ENCODE measurements at regions not wholly inside any gene's neighbourhood (a gene's known extent, or its start where the extent isn't known, plus 50 kb on each side); places are given as distances from the start of the nearest gene placed in this dataset.

DNA sequence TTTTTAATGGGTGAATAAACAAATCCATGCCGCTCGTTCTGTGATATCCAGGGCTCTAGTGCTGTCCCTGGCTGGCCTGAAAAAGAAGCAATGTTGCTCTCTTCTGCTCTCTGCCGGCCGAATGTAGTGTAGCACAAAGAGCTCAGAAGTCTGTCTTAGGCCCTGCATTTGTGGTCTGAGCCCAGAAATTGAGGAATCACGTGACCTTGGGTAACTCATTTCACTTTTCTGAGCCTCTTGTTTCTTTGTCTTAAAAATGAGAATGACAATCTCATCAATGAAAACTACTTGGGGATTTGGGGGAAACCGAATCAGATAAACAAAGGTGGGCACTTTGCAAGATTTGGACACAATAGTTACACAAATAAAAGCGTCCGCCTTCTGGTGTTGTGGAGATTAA lies 381.6 kb upstream of the ASIC2 start:
- no peak overlapping the region for H2AFZ ChIP-seq (ENCODE audit: low read length)
- DNase-seq (ENCODE audit: low spot score), result peak; percentile 41
- intact Hi-C loops (cut with micrococcal nuclease; ENCODE audit: unreplicated experiment), result no loop called here
- H3K4me3 ChIP-seq (replicated peaks in 1 of 3; ENCODE audit: insufficient read depth in 1 of 3, low read depth in 2 of 3, low read length in 3 of 3), result no peak overlapping the region
- FAIRE-seq, result peak; percentile 64
- BruUV-seq (replicated peaks), result no TSS peak
- TF ChIP-seq SMC3 (IDR thresholded peaks at IDR 0.05; ENCODE audit: low read length), result peak; percentile 20; the same call in 1 of the 2 replicates
- peak; percentile 82; the same call in 1 of the 2 replicates for TF ChIP-seq RAD51 (IDR thresholded peaks at IDR 0.05; ENCODE audit: borderline replicate concordance)
- TF ChIP-seq, protein P1, sequence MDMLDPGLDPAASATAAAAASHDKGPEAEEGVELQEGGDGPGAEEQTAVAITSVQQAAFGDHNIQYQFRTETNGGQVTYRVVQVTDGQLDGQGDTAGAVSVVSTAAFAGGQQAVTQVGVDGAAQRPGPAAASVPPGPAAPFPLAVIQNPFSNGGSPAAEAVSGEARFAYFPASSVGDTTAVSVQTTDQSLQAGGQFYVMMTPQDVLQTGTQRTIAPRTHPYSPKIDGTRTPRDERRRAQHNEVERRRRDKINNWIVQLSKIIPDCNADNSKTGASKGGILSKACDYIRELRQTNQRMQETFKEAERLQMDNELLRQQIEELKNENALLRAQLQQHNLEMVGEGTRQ (IDR thresholded peaks at IDR 0.05; ENCODE audit: low read depth, low read length), result peak; percentile 78
- TF ChIP-seq, protein P1 (CRISPR knock-in tag; IDR thresholded peaks at IDR 0.05; ENCODE audit: borderline replicate concordance), result no peak; the same call in 1 of the 2 replicates
- TF ChIP-seq, protein P2, sequence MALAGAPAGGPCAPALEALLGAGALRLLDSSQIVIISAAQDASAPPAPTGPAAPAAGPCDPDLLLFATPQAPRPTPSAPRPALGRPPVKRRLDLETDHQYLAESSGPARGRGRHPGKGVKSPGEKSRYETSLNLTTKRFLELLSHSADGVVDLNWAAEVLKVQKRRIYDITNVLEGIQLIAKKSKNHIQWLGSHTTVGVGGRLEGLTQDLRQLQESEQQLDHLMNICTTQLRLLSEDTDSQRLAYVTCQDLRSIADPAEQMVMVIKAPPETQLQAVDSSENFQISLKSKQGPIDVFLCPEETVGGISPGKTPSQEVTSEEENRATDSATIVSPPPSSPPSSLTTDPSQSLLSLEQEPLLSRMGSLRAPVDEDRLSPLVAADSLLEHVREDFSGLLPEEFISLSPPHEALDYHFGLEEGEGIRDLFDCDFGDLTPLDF (CRISPR knock-in tag; IDR thresholded peaks at IDR 0.05), result no peak
- TF ChIP-seq GFI1 (CRISPR knock-in tag; IDR thresholded peaks at IDR 0.05; ENCODE audit: borderline replicate concordance), result no peak
- TF ChIP-seq, protein P3, sequence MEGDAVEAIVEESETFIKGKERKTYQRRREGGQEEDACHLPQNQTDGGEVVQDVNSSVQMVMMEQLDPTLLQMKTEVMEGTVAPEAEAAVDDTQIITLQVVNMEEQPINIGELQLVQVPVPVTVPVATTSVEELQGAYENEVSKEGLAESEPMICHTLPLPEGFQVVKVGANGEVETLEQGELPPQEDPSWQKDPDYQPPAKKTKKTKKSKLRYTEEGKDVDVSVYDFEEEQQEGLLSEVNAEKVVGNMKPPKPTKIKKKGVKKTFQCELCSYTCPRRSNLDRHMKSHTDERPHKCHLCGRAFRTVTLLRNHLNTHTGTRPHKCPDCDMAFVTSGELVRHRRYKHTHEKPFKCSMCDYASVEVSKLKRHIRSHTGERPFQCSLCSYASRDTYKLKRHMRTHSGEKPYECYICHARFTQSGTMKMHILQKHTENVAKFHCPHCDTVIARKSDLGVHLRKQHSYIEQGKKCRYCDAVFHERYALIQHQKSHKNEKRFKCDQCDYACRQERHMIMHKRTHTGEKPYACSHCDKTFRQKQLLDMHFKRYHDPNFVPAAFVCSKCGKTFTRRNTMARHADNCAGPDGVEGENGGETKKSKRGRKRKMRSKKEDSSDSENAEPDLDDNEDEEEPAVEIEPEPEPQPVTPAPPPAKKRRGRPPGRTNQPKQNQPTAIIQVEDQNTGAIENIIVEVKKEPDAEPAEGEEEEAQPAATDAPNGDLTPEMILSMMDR (CRISPR knock-in tag; IDR thresholded peaks at IDR 0.05), result peak; percentile 72
- TF ChIP-seq STAG1 (CRISPR knock-in tag; IDR thresholded peaks at IDR 0.05), result peak; percentile 36
- no peaks in the 10 kb centered on the region for H4K20me1 ChIP-seq (ENCODE audit: insufficient read depth, low read length)
- no peaks in the 10 kb centered on the region for H3K27me3 ChIP-seq (ENCODE audit: control insufficient read depth in 1 of 2, insufficient read depth in 2 of 2, low read length in 2 of 2)
- no peak overlapping the region for H3K4me2 ChIP-seq (ENCODE audit: low read depth, low read length)
- ATAC-seq, result peak; percentile 86
- no peaks in the 10 kb centered on the region for H3K36me3 ChIP-seq (replicated peaks in 1 of 2; ENCODE audit: control insufficient read depth in 1 of 2, insufficient read depth in 2 of 2, low read length in 2 of 2)
- in situ Hi-C loops (cut with HindIII; ENCODE audit: extremely low pct_ligation_motif_present, low pct_unique_long_range_greater_than_20kb), result no loop called here
- H3K4me1 ChIP-seq (ENCODE audit: insufficient read depth, low read length), result no peaks in the 10 kb centered on the region
- H3K27ac ChIP-seq (ENCODE audit: extremely low read length, insufficient read depth, low read length), result no peak overlapping the region
- no peaks in the 10 kb centered on the region for H3K79me2 ChIP-seq (ENCODE audit: insufficient read depth, low read length)
- H3K9ac ChIP-seq (ENCODE audit: insufficient read depth, low read depth, low read length), result no peak overlapping the region
- ChIA-PET CTCF (ENCODE audit: low intra/inter-chr PET ratio, low total read pairs) (no interaction called here), POLR2A (no interaction called here)
- WGBS (ENCODE audit: low lambda C conversion rate), result 33% methylated on average over 8 of the region's 8 CpGs
- no peaks in the 10 kb centered on the region for H3K9me3 ChIP-seq (ENCODE audit: low read length)

Measured in HepG2 (cell line).